Lower lobe of right lung (tissue), 2 donors: ENCODE measurements at regions not wholly inside any gene's neighbourhood (a gene's known extent, or its start where the extent isn't known, plus 50 kb on each side); places are given as distances from the start of the nearest gene placed in this dataset.

ENCODE experiments used
- ATAC-seq, 2 donors: fragments of 200-7000 bp; cut with Tn5 transposase; one replicate each; pipeline ENCODE4 v1.9.1; 2020 to 2022; ENCODE audit warnings: mild to moderate bottlenecking in 2 of 2, moderate library complexity in 2 of 2
- DNase-seq: peaks from one replicate; pipeline ENCODE4 v3.0.0-alpha.2; 2020
- H3K27ac ChIP-seq: fragments of 200-600 bp; one replicate; pipeline ENCODE4 v1.8.0; 2022
- H3K27me3 ChIP-seq: fragments of 200-600 bp; one replicate; pipeline ENCODE4 v1.8.0; 2022; ENCODE audit warnings: low read depth
- H3K36me3 ChIP-seq: fragments of 200-600 bp; one replicate; pipeline ENCODE4 v1.8.0; 2022; ENCODE audit warnings: mild to moderate bottlenecking
- H3K4me1 ChIP-seq: fragments of 200-600 bp; one replicate; pipeline ENCODE4 v1.8.0; 2022
- H3K4me3 ChIP-seq: fragments of 200-600 bp; one replicate; pipeline ENCODE4 v1.8.0; 2022; ENCODE audit warnings: mild to moderate bottlenecking
- H3K9me3 ChIP-seq: fragments of 200-600 bp; one replicate; pipeline ENCODE4 v1.8.0; 2022
- intact Hi-C: fragments of 100-400 bp; cut with DNase I; formaldehyde crosslinking; loops from one replicate; pipeline ENCODE4 v1.11.0; 2022
- TF ChIP-seq, protein P1 (sequence below): fragments of 200-600 bp; IDR thresholded peaks from one replicate; pipeline ENCODE4 v1.8.0; 2022; ENCODE audit warnings: antibody characterized with exemption, mild to moderate bottlenecking
- donor health status: DM: no; HTN: yes; CAD: no; lungs with severe emphysema.

DNA sequence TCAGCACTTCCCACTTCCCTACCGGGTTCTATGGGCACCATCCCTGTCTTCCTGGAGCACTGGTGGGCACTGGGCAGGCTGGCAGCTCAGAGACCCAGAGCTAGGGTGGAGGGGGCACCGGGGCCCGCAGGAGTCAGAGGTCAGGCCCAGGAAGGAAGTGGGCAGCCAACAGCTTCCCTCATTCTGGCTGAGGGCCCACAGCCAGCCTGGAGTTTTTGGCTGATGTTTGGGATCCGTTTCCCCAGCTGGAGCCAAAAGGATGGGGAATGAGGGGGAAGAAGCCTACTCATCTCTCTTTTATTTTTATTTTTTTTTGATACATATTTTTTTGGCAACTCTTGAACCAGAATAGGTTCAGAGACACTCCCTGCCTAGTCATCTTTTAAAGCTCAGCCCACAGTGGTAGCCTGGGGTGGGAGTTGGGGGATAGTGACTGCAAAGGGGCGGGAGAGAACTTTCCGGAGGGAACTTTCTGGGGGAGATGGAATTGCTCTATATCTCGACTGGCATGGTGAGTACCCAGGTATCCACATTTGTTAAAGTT, 54.2 kb upstream of the MLN start:
- TF ChIP-seq, protein P1, sequence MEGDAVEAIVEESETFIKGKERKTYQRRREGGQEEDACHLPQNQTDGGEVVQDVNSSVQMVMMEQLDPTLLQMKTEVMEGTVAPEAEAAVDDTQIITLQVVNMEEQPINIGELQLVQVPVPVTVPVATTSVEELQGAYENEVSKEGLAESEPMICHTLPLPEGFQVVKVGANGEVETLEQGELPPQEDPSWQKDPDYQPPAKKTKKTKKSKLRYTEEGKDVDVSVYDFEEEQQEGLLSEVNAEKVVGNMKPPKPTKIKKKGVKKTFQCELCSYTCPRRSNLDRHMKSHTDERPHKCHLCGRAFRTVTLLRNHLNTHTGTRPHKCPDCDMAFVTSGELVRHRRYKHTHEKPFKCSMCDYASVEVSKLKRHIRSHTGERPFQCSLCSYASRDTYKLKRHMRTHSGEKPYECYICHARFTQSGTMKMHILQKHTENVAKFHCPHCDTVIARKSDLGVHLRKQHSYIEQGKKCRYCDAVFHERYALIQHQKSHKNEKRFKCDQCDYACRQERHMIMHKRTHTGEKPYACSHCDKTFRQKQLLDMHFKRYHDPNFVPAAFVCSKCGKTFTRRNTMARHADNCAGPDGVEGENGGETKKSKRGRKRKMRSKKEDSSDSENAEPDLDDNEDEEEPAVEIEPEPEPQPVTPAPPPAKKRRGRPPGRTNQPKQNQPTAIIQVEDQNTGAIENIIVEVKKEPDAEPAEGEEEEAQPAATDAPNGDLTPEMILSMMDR = no peak
- Histone ChIP-seq H3K27me3 (peaks cover 27% of the 10 kb centered on the region), H3K36me3 (no peaks in the 10 kb centered on the region), H3K27ac (no peak overlapping the region), H3K4me3 (no peak overlapping the region), H3K9me3 (no peaks in the 10 kb centered on the region), H3K4me1 (peaks cover 16% of the 10 kb centered on the region)
- DNase-seq (no peak), ATAC-seq (no peak)
- intact Hi-C loops = no loop called here

DNA sequence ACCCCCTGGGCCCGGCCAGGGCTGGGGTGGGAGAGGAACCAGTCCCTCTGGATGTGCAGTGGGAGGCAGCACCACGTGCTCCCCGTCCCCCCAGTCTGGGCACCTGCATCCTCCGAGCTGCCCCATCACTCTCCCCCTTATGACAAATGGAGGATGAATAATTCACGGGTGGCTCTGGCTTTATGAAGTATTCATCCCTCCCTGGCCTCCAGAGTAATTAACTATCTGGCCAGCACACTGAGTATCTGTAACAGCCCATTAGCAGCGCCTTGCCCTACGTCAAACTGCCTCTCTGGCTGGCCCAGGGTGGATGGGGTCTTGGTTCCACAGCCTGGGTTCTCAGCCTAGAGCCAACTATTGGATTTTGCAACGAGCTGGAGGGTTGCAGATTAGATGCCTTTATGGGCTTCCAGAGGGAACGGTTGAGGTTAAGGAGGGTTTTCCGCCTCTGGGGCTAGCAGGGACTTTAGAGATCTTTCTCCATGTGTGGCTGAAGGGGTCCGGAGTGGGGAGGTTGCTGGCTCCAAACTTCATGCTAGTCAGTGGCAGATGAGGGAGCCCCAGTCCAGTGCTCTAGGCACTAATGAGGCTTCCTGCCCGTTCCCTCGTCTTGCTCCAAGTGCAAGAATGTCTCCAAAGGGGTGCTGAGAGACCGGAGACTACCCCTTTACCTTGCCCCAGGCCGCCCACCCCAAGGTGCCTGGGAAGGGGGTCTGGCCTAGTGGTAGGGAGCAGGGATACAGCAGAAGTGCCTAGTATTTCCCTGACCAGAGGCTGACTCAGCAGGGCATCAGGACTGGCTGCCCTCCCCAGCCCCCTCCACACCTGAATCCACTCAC, 53.5 kb upstream of the MLN start:
- Histone ChIP-seq H3K9me3 (no peaks in the 10 kb centered on the region), H3K36me3 (no peaks in the 10 kb centered on the region), H3K27ac (no peak overlapping the region), H3K27me3 (peaks cover 27% of the 10 kb centered on the region), H3K4me3 (no peak overlapping the region), H3K4me1 (peaks cover 16% of the 10 kb centered on the region)
- ATAC-seq = no peak
- intact Hi-C loops = no loop called here
- TF ChIP-seq, protein P1 = no peak
- DNase-seq = no peak

DNA sequence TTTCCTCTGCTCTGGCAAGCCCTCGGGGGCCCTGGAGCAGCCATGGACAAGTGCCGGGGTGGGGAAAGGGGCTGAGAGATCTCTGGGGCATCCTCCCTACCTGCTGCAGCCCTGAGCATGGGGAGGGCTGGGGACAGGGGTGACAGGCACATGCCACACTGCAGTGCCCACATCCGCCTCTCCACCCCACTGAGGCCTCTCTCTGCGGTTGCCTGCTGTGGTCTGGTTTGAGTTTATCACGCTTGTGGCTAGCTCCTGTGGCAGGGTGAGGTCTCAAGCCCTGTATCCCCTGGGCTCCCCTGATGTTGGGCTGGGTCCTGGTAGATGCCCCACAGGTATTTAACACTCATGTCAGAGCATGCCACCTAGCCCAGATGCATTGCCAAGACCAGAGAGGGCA, 52.9 kb upstream of the MLN start:
- intact Hi-C loops = no loop called here

DNA sequence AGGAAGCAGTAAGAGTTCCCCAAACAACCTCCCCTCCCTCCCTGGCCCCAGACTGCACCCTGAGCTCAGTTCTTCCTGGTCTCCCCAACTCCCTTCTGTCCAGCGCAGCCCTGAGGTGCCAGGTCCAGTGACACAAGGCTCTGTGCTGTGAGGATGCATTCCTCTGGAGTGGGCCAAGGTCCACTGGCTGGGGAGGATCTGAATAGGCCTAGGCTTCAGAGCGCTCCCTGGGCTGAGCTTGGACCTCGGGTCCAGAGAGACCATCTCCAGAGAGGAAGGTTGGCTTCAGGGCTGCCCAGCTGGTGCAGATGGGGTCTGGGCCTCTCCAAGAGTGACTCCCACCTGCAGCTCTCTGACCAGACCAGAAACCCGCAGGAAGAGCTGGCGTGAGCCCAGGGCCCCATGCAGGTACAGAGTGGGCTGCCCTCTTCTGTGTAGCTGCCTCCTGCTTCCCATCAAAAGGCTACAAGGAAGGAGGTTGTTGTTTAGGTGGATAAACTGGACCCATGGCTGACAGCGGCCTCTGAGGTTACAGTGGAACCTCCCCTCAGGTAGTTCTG, 52.3 kb upstream of the MLN start:
- DNase-seq (no peak), ATAC-seq (no peak)
- H3K27me3 ChIP-seq = peaks cover 34% of the 10 kb centered on the region
- no peaks in the 10 kb centered on the region for H3K9me3 ChIP-seq
- intact Hi-C loops = no loop called here
- TF ChIP-seq, protein P1 = no peak
- H3K36me3 ChIP-seq = no peaks in the 10 kb centered on the region
- H3K4me1 ChIP-seq = peaks cover 16% of the 10 kb centered on the region
- no peak overlapping the region for H3K4me3 ChIP-seq
- H3K27ac ChIP-seq = no peak overlapping the region

More for the DNA sequence above, 52.9 kb upstream of the MLN start:
- no peaks in the 10 kb centered on the region for H3K36me3 ChIP-seq
- peaks cover 16% of the 10 kb centered on the region for H3K4me1 ChIP-seq
- TF ChIP-seq, protein P1 = no peak
- ATAC-seq (peak; percentile 45 to 56), DNase-seq (no peak)
- H3K9me3 ChIP-seq = no peaks in the 10 kb centered on the region
- H3K4me3 ChIP-seq = no peak overlapping the region
- peaks cover 31% of the 10 kb centered on the region for H3K27me3 ChIP-seq
- H3K27ac ChIP-seq = no peak overlapping the region

DNA sequence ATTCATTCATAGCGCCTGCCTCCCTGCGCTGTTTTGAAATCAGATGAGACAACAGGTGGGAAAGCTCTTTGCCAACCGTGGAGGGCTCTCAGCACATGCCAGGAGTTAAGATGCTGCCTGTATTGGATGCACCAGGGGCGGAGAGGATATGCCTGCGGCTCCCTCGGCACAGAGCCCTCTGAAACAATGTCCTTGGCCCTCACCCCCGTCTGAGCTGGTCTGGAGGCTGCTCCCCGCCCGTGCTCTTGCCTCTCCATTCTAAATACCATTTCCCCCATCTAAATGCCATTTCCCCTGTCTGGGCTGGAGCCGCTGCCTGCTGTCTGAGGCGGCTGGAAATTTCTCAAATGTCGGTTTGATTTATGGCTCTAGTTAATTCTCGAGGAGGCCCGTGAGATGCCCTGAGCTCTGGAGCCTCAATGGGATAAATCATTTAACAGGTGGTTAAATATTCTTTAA, 50.8 kb upstream of the MLN start:
- ATAC-seq = no peak
- no peaks in the 10 kb centered on the region for H3K9me3 ChIP-seq
- no peaks in the 10 kb centered on the region for H3K36me3 ChIP-seq
- H3K4me3 ChIP-seq = no peak overlapping the region
- peaks cover 10% of the 10 kb centered on the region for H3K4me1 ChIP-seq
- TF ChIP-seq, protein P1 = no peak
- H3K27me3 ChIP-seq = peaks cover 39% of the 10 kb centered on the region
- DNase-seq = no peak
- intact Hi-C loops = no loop called here
- no peak overlapping the region for H3K27ac ChIP-seq
